ENCODE measurements at regions not wholly inside any gene's neighbourhood (a gene's known extent, or its start where the extent isn't known, plus 50 kb on each side); places are given as distances from the start of the nearest gene placed in this dataset.

GRCh38 chr2:30031184-30031583, 109.8 kb upstream of the ALK start:
- no peaks in the 10 kb centered on the region for H3K9me3 ChIP-seq (ENCODE audit: control insufficient read depth in 2 of 3, insufficient read depth in 1 of 3, low read length in 3 of 3)
- H3K27ac ChIP-seq (ENCODE audit: low read depth in 2 of 2, low read length in 2 of 2): no peak overlapping the region
- DNase-seq: no peak
- H3K36me3 ChIP-seq (ENCODE audit: control insufficient read depth in 2 of 3, insufficient read depth in 3 of 3, low read length in 3 of 3): no peaks in the 10 kb centered on the region
- H3K9ac ChIP-seq (ENCODE audit: low read length in 3 of 3): no peak overlapping the region
- no peak overlapping the region for H3K4me3 ChIP-seq (ENCODE audit: low read length in 3 of 3)
- H3K4me1 ChIP-seq (ENCODE audit: control insufficient read depth in 2 of 3, insufficient read depth in 2 of 3, low read depth in 1 of 3, low read length in 3 of 3): no peaks in the 10 kb centered on the region
- no peaks in the 10 kb centered on the region for H3K27me3 ChIP-seq (ENCODE audit: control insufficient read depth, insufficient read depth, low read length)
- intact Hi-C loops (cut with DNase I): no loop called here
- FAIRE-seq: no peak
- no peak for TF ChIP-seq CTCF (IDR thresholded peaks at IDR 0.05; ENCODE audit: borderline replicate concordance, extremely low read depth, insufficient read depth)

- DNase-seq (no peak), FAIRE-seq (no peak)
- Histone ChIP-seq H3K9ac (ENCODE audit: low read length in 3 of 3) (no peak overlapping the region), H3K4me3 (ENCODE audit: low read length in 3 of 3) (no peak overlapping the region), H3K36me3 (ENCODE audit: control insufficient read depth in 2 of 3, insufficient read depth in 3 of 3, low read length in 3 of 3) (no peaks in the 10 kb centered on the region), H3K4me1 (ENCODE audit: control insufficient read depth in 2 of 3, insufficient read depth in 2 of 3, low read depth in 1 of 3, low read length in 3 of 3) (no peaks in the 10 kb centered on the region), H3K27ac (ENCODE audit: low read depth in 2 of 2, low read length in 2 of 2) (no peak overlapping the region), H3K9me3 (ENCODE audit: control insufficient read depth in 2 of 3, insufficient read depth in 1 of 3, low read length in 3 of 3) (no peaks in the 10 kb centered on the region), H3K27me3 (ENCODE audit: control insufficient read depth, insufficient read depth, low read length) (no peaks in the 10 kb centered on the region)
- TF ChIP-seq CTCF (IDR thresholded peaks at IDR 0.05; ENCODE audit: borderline replicate concordance, extremely low read depth, insufficient read depth): no peak
- intact Hi-C loops (cut with DNase I): no loop called here
Observed at GRCh38 chr2:30034052-30034775, 112.6 kb upstream of the YPEL5 start.

GRCh38 chr2:30037016-30037415, 109.8 kb upstream of the YPEL5 start:
- DNase-seq (no peak), FAIRE-seq (no peak)
- Histone ChIP-seq H3K4me3 (ENCODE audit: low read length in 3 of 3) (no peak overlapping the region), H3K27me3 (ENCODE audit: control insufficient read depth, insufficient read depth, low read length) (no peaks in the 10 kb centered on the region), H3K27ac (ENCODE audit: low read depth in 2 of 2, low read length in 2 of 2) (no peak overlapping the region), H3K9ac (ENCODE audit: low read length in 3 of 3) (no peak overlapping the region), H3K36me3 (ENCODE audit: control insufficient read depth in 2 of 3, insufficient read depth in 3 of 3, low read length in 3 of 3) (no peaks in the 10 kb centered on the region), H3K4me1 (ENCODE audit: control insufficient read depth in 2 of 3, insufficient read depth in 2 of 3, low read depth in 1 of 3, low read length in 3 of 3) (no peaks in the 10 kb centered on the region), H3K9me3 (ENCODE audit: control insufficient read depth in 2 of 3, insufficient read depth in 1 of 3, low read length in 3 of 3) (no peaks in the 10 kb centered on the region)
- intact Hi-C loops (cut with DNase I): no loop called here
- TF ChIP-seq CTCF (IDR thresholded peaks at IDR 0.05; ENCODE audit: borderline replicate concordance, extremely low read depth, insufficient read depth): no peak

- intact Hi-C loops (cut with DNase I): no loop called here
- FAIRE-seq (no peak), DNase-seq (no peak)
- no peaks in the 10 kb centered on the region for H3K9me3 ChIP-seq (ENCODE audit: control insufficient read depth in 2 of 3, insufficient read depth in 1 of 3, low read length in 3 of 3)
- TF ChIP-seq CTCF (IDR thresholded peaks at IDR 0.05; ENCODE audit: borderline replicate concordance, extremely low read depth, insufficient read depth): no peak
- H3K27me3 ChIP-seq (ENCODE audit: control insufficient read depth, insufficient read depth, low read length): no peaks in the 10 kb centered on the region
- H3K4me3 ChIP-seq (ENCODE audit: low read length in 3 of 3): no peak overlapping the region
- no peak overlapping the region for H3K27ac ChIP-seq (ENCODE audit: low read depth in 2 of 2, low read length in 2 of 2)
- H3K9ac ChIP-seq (ENCODE audit: low read length in 3 of 3): no peak overlapping the region
- no peaks in the 10 kb centered on the region for H3K4me1 ChIP-seq (ENCODE audit: control insufficient read depth in 2 of 3, insufficient read depth in 2 of 3, low read depth in 1 of 3, low read length in 3 of 3)
- no peaks in the 10 kb centered on the region for H3K36me3 ChIP-seq (ENCODE audit: control insufficient read depth in 2 of 3, insufficient read depth in 3 of 3, low read length in 3 of 3)
Observed at GRCh38 chr2:30038419-30038818, 108.4 kb upstream of the YPEL5 start.
